ENCODE measurements at regions not wholly inside any gene's neighbourhood (a gene's known extent, or its start where the extent isn't known, plus 50 kb on each side); places are given as distances from the start of the nearest gene placed in this dataset.

GRCh38 chr10:78997635-78998618 lies 70.8 kb upstream of the ZMIZ1 start:
- H3K9me3 Mint-ChIP-seq (ENCODE audit: unreplicated experiment): no peaks in the 10 kb centered on the region
- DNase-seq (ENCODE audit: extremely low spot score, unreplicated experiment): no peak

GRCh38 chr10:79001082-79001885 lies 67.5 kb upstream of the ZMIZ1 start:
- Mint-ChIP-seq H3K27me3 (ENCODE audit: unreplicated experiment) (peaks cover 13% of the 10 kb centered on the region), H3K27ac (ENCODE audit: unreplicated experiment) (no peak overlapping the region), H3K4me3 (ENCODE audit: unreplicated experiment) (no peak overlapping the region), H3K36me3 (ENCODE audit: unreplicated experiment) (no peaks in the 10 kb centered on the region), H3K9me3 (ENCODE audit: unreplicated experiment) (no peaks in the 10 kb centered on the region), H3K4me1 (ENCODE audit: unreplicated experiment) (no peaks in the 10 kb centered on the region)
- TF ChIP-seq, protein P1, sequence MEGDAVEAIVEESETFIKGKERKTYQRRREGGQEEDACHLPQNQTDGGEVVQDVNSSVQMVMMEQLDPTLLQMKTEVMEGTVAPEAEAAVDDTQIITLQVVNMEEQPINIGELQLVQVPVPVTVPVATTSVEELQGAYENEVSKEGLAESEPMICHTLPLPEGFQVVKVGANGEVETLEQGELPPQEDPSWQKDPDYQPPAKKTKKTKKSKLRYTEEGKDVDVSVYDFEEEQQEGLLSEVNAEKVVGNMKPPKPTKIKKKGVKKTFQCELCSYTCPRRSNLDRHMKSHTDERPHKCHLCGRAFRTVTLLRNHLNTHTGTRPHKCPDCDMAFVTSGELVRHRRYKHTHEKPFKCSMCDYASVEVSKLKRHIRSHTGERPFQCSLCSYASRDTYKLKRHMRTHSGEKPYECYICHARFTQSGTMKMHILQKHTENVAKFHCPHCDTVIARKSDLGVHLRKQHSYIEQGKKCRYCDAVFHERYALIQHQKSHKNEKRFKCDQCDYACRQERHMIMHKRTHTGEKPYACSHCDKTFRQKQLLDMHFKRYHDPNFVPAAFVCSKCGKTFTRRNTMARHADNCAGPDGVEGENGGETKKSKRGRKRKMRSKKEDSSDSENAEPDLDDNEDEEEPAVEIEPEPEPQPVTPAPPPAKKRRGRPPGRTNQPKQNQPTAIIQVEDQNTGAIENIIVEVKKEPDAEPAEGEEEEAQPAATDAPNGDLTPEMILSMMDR (IDR thresholded peaks at IDR 0.05): no peak
- no peak for DNase-seq (ENCODE audit: extremely low spot score, unreplicated experiment)

More at GRCh38 chr10:78997635-78998618, 70.8 kb upstream of the ZMIZ1 start:
- H3K27me3 Mint-ChIP-seq (ENCODE audit: unreplicated experiment): peaks cover 8% of the 10 kb centered on the region
- H3K4me1 Mint-ChIP-seq (ENCODE audit: unreplicated experiment): no peaks in the 10 kb centered on the region
- TF ChIP-seq, protein P1 (IDR thresholded peaks at IDR 0.05): no peak
- no peak overlapping the region for H3K27ac Mint-ChIP-seq (ENCODE audit: unreplicated experiment)
- no peak overlapping the region for H3K4me3 Mint-ChIP-seq (ENCODE audit: unreplicated experiment)
- H3K36me3 Mint-ChIP-seq (ENCODE audit: unreplicated experiment): no peaks in the 10 kb centered on the region

- Mint-ChIP-seq H3K36me3 (ENCODE audit: unreplicated experiment) (no peaks in the 10 kb centered on the region), H3K4me1 (ENCODE audit: unreplicated experiment) (no peaks in the 10 kb centered on the region), H3K27ac (ENCODE audit: unreplicated experiment) (no peak overlapping the region), H3K4me3 (ENCODE audit: unreplicated experiment) (no peak overlapping the region), H3K27me3 (ENCODE audit: unreplicated experiment) (peaks cover 13% of the 10 kb centered on the region), H3K9me3 (ENCODE audit: unreplicated experiment) (no peaks in the 10 kb centered on the region)
- TF ChIP-seq, protein P1 (IDR thresholded peaks at IDR 0.05): no peak
- no peak for DNase-seq (ENCODE audit: extremely low spot score, unreplicated experiment)
Observed at GRCh38 chr10:79002336-79002735, 66.4 kb upstream of the ZMIZ1 start.

DNA sequence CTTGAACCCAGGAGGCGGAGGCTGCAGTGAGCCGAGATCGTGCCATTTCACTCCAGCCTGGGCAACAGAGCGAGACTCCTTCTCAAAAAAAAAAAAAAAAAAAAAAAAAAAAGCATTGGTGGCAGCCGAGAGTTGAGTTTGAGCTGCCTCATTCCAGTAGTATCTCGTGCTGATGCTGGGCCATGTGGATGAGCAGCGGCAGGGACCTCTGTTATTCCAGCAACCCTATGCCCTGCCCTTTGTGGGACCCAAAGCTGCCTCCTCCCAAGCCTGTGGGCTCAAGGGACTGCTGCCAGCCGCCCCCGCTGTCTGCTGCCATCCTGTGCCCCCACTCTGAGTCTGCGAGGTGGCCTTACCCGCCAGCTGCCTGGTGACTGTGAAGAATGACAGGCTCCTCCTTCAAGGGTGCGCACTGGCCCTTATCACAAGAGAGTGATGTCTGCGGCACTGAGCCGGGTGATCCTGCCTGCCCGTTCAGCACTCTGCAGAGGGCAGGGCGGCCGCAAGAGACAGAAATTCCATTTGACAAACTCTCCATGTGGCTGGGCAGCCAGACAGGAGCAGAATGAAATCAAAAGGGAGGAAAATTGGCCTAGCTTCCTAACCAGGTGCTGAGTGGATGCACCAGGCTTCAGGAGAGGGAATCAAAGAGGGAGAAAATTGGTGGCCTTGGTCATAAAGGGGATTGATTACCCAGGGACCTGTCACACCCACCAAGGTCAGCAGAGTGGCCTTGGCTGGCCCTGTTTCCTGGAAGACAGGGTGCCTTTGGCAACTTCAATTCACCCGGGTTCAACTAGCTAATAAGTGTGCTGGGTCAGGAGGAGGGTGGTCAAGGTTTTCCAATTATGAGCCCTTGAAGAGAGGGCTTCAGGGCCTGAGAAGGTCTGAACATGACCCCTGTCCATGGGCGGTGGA lies 65.3 kb upstream of the ZMIZ1 start:
- Mint-ChIP-seq H3K9me3 (ENCODE audit: unreplicated experiment) (no peaks in the 10 kb centered on the region), H3K36me3 (ENCODE audit: unreplicated experiment) (no peaks in the 10 kb centered on the region), H3K27ac (ENCODE audit: unreplicated experiment) (no peak overlapping the region), H3K27me3 (ENCODE audit: unreplicated experiment) (peaks cover 21% of the 10 kb centered on the region), H3K4me1 (ENCODE audit: unreplicated experiment) (no peaks in the 10 kb centered on the region), H3K4me3 (ENCODE audit: unreplicated experiment) (no peak overlapping the region)
- TF ChIP-seq, protein P1 (IDR thresholded peaks at IDR 0.05): no peak
- no peak for DNase-seq (ENCODE audit: extremely low spot score, unreplicated experiment)
